ENCODE measurements at regions not wholly inside any gene's neighbourhood (a gene's known extent, or its start where the extent isn't known, plus 50 kb on each side); places are given as distances from the start of the nearest gene placed in this dataset.

GRCh38 chr6:11424395-11425034 is 113.0 kb upstream of the TMEM170B start (continued):
- TF ChIP-seq, protein P1, sequence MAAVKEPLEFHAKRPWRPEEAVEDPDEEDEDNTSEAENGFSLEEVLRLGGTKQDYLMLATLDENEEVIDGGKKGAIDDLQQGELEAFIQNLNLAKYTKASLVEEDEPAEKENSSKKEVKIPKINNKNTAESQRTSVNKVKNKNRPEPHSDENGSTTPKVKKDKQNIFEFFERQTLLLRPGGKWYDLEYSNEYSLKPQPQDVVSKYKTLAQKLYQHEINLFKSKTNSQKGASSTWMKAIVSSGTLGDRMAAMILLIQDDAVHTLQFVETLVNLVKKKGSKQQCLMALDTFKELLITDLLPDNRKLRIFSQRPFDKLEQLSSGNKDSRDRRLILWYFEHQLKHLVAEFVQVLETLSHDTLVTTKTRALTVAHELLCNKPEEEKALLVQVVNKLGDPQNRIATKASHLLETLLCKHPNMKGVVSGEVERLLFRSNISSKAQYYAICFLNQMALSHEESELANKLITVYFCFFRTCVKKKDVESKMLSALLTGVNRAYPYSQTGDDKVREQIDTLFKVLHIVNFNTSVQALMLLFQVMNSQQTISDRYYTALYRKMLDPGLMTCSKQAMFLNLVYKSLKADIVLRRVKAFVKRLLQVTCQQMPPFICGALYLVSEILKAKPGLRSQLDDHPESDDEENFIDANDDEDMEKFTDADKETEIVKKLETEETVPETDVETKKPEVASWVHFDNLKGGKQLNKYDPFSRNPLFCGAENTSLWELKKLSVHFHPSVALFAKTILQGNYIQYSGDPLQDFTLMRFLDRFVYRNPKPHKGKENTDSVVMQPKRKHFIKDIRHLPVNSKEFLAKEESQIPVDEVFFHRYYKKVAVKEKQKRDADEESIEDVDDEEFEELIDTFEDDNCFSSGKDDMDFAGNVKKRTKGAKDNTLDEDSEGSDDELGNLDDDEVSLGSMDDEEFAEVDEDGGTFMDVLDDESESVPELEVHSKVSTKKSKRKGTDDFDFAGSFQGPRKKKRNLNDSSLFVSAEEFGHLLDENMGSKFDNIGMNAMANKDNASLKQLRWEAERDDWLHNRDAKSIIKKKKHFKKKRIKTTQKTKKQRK (IDR thresholded peaks at IDR 0.05; ENCODE audit: low read length) = no peak
- TF ChIP-seq CCAR2 (optimal IDR thresholded peaks at IDR 0.05; ENCODE audit: low read depth, low read length) = no peak
- TF ChIP-seq DNMT1 (CRISPR knock-in tag; IDR thresholded peaks at IDR 0.05) = no peak
- 0 out of 2 replicates have a peak, but pooled peaks have one; percentile 29 for TF ChIP-seq NPAS2 (CRISPR knock-in tag; IDR thresholded peaks at IDR 0.05; ENCODE audit: borderline replicate concordance)
- TF ChIP-seq MYC (CRISPR knock-in tag; IDR thresholded peaks at IDR 0.05; ENCODE audit: borderline replicate concordance) = 0 out of 2 replicates have a peak, but pooled peaks have one; percentile 9
- TF ChIP-seq FOXA1 (IDR thresholded peaks at IDR 0.05) = no peak
- no peak for TF ChIP-seq FOXA1 (CRISPR knock-in tag; IDR thresholded peaks at IDR 0.05)
- TF ChIP-seq ZNF292 (CRISPR knock-in tag; IDR thresholded peaks at IDR 0.05; ENCODE audit: borderline replicate concordance, low read depth) = no peak
- no peak for TF ChIP-seq POLR2AphosphoS5 (IDR thresholded peaks at IDR 0.05; ENCODE audit: low read depth, low read length)
- TF ChIP-seq ZNF879 (CRISPR knock-in tag; IDR thresholded peaks at IDR 0.05) = no peak
- TF ChIP-seq THAP8 (CRISPR knock-in tag; IDR thresholded peaks at IDR 0.05; ENCODE audit: borderline replicate concordance) = no peak
- TF ChIP-seq ZNF337 (CRISPR knock-in tag; IDR thresholded peaks at IDR 0.05; ENCODE audit: borderline replicate concordance, low read depth) = no peak
- TF ChIP-seq CCDC6 (CRISPR knock-in tag; IDR thresholded peaks at IDR 0.05) = no peak
- TF ChIP-seq ZBTB40 (IDR thresholded peaks at IDR 0.05) = no peak
- TF ChIP-seq ZBTB40 (CRISPR knock-in tag; IDR thresholded peaks at IDR 0.05) = no peak
- TF ChIP-seq FIP1L1 (IDR thresholded peaks at IDR 0.05; ENCODE audit: borderline replicate concordance, insufficient read depth, low read depth, low read length) = no peak
- peak; percentile 7; the same call in 1 of the 2 replicates for TF ChIP-seq ZNF670 (CRISPR knock-in tag; IDR thresholded peaks at IDR 0.05; ENCODE audit: borderline replicate concordance)
- TF ChIP-seq ZBTB38 (CRISPR knock-in tag; IDR thresholded peaks at IDR 0.05) = peak; percentile 20; the same call in 1 of the 2 replicates

Data from HepG2 (cell line).